Gastrocnemius medialis (tissue), 4 donors: ENCODE measurements at regions not wholly inside any gene's neighbourhood (a gene's known extent, or its start where the extent isn't known, plus 50 kb on each side); places are given as distances from the start of the nearest gene placed in this dataset.

Source experiments
- POLR2A ChIP-seq, 2 donors: fragments of 450-650 bp; IDR thresholded peaks; one replicate each; pipeline ENCODE4 v1.6.1; 2017; ENCODE audit warnings: antibody characterized with exemption in 2 of 2, mild to moderate bottlenecking in 2 of 2, moderate library complexity in 2 of 2
- TF ChIP-seq, protein P1 (sequence below), 5 experiments: fragments of 450-650 bp in 3 of 5; fragments of 200-600 bp in 2 of 5; sonication (generic) in 2 of 5; IDR thresholded peaks in 4 of 5; conservative IDR thresholded peaks in 1 of 5; 1 replicate in 4 of 5; 2 replicates in 1 of 5; pipeline ENCODE4 v1.5.1; 2016 to 2019; ENCODE audit warnings: antibody characterized with exemption in 5 of 5, mild to moderate bottlenecking in 3 of 5, moderate library complexity in 3 of 5

DNA sequence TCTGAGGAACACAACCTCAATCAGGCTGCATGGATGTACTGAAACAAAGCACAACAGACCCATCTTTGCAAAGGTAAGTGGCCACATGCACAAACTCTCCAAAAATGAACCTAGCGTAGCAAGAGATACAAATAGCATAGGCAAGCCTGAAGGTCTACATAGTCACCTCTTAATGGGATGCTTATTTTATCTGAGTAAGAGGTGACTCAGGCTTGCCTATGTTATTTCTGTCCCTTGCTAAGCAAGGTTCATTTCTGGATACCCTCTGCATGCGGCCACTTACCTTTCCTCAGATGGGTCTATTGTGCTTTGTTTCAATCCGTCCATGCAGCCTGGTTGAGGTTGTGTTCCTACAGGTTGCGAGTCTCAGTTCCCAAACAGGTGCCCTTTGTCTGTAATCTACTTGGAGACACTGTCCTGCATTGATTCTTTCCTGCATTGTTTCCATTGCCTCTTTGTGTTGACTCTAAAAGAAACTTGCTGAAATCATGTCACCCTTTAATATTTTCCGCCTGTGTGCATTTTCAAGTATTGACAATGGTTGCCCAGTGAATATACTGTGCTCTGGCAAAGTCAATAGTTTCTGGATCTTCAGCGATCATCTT, 291.8 kb upstream of the LYZL1 start:
- TF ChIP-seq, protein P1, sequence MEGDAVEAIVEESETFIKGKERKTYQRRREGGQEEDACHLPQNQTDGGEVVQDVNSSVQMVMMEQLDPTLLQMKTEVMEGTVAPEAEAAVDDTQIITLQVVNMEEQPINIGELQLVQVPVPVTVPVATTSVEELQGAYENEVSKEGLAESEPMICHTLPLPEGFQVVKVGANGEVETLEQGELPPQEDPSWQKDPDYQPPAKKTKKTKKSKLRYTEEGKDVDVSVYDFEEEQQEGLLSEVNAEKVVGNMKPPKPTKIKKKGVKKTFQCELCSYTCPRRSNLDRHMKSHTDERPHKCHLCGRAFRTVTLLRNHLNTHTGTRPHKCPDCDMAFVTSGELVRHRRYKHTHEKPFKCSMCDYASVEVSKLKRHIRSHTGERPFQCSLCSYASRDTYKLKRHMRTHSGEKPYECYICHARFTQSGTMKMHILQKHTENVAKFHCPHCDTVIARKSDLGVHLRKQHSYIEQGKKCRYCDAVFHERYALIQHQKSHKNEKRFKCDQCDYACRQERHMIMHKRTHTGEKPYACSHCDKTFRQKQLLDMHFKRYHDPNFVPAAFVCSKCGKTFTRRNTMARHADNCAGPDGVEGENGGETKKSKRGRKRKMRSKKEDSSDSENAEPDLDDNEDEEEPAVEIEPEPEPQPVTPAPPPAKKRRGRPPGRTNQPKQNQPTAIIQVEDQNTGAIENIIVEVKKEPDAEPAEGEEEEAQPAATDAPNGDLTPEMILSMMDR (IDR thresholded peaks at IDR 0.05 in 4 of 5, conservative IDR thresholded peaks at IDR 0.05 in 1 of 5) = no peak
- no peak for TF ChIP-seq POLR2A (IDR thresholded peaks at IDR 0.05)
